Kidney epithelial cell (primary cell): ENCODE measurements at regions not wholly inside any gene's neighbourhood (a gene's known extent, or its start where the extent isn't known, plus 50 kb on each side); places are given as distances from the start of the nearest gene placed in this dataset.

Experiments used
- DNase-seq: peaks from one replicate; pipeline ENCODE4 v3.0.0-alpha.2; 2010; ENCODE audit warnings: low read depth
- H3K27me3 ChIP-seq: 2 replicates; pipeline ENCODE4 v1.6.0; 2011; ENCODE audit warnings: low read length; ENCODE audit not compliant: control insufficient read depth, insufficient read depth
- H3K36me3 ChIP-seq: 2 replicates; pipeline ENCODE4 v1.5.1; 2011; ENCODE audit warnings: low read length; ENCODE audit not compliant: control insufficient read depth, insufficient read depth
- H3K4me3 ChIP-seq: 2 replicates; pipeline ENCODE4 v1.5.1; 2011; ENCODE audit warnings: low read depth, mild to moderate bottlenecking, control low read depth, low read length
- CTCF ChIP-seq: IDR thresholded peaks from 2 replicates; pipeline ENCODE4 v1.5.1; 2011; ENCODE audit warnings: mild to moderate bottlenecking, moderate library complexity, low read length, control low read depth, inconsistent platforms; ENCODE audit not compliant: insufficient read depth, poor library complexity, severe bottlenecking

- TF ChIP-seq CTCF, result no peak
- Histone ChIP-seq H3K4me3 (no peak overlapping the region), H3K27me3 (peaks cover 54% of the 10 kb centered on the region), H3K36me3 (no peaks in the 10 kb centered on the region)
- DNase-seq, result no peak
These were observed 116.7 kb upstream of the MYL2 start for GRCh38 chr12:111037047-111037446.

GRCh38 chr12:111035578-111036301 lies 115.4 kb upstream of the MYL2 start:
- Histone ChIP-seq H3K36me3 (no peaks in the 10 kb centered on the region), H3K4me3 (no peak overlapping the region), H3K27me3 (peaks cover 56% of the 10 kb centered on the region)
- DNase-seq, result no peak
- no peak for TF ChIP-seq CTCF

GRCh38 chr12:111034886-111035577 lies 114.7 kb upstream of the MYL2 start:
- Histone ChIP-seq H3K36me3 (no peaks in the 10 kb centered on the region), H3K4me3 (no peak overlapping the region), H3K27me3 (peaks cover 56% of the 10 kb centered on the region)
- no peak for TF ChIP-seq CTCF
- no peak for DNase-seq

GRCh38 chr12:111034083-111034885 lies 113.9 kb upstream of the MYL2 start, which contains the start of gene CUX2:
TSS of gene CUX2 (plus strand) at chr12:111034165.
- H3K4me3 ChIP-seq, result no peak within 1 kb of the TSS
- H3K27me3 ChIP-seq, result peaks cover 55% of the 10 kb centered on the region
- DNase-seq, result no peak
- H3K36me3 ChIP-seq, result no peaks in the 10 kb centered on the region
- TF ChIP-seq CTCF, result no peak

GRCh38 chr12:111033281-111034082 lies 113.1 kb upstream of the MYL2 start:
- H3K36me3 ChIP-seq, result no peaks in the 10 kb centered on the region
- no peak for DNase-seq
- H3K27me3 ChIP-seq, result peaks cover 54% of the 10 kb centered on the region
- H3K4me3 ChIP-seq, result no peak overlapping the region
- peak; percentile 11 for TF ChIP-seq CTCF
